NCI-H2081 (cell line): ENCODE measurements at regions not wholly inside any gene's neighbourhood (a gene's known extent, or its start where the extent isn't known, plus 50 kb on each side); places are given as distances from the start of the nearest gene placed in this dataset.
A peak's percentile ranks its signal among the peaks of the same experiment; 100 is the strongest.

Source experiments
- DNase-seq, 2 experiments: peaks; one replicate each; lab custom pipeline; 2025; lab: John Stamatoyannopoulos, UW

GRCh38 chr21:17979763-17980162 lies 160.6 kb upstream of the C21orf91 start:
- no peak for DNase-seq

- no peak for DNase-seq
These were observed 159.7 kb upstream of the C21orf91 start for GRCh38 chr21:17978895-17979294.

GRCh38 chr21:17976691-17977090 lies 157.5 kb upstream of the C21orf91 start:
- DNase-seq, result no peak

- no peak for DNase-seq
These were observed 157.0 kb upstream of the C21orf91 start for GRCh38 chr21:17976139-17976538.

- DNase-seq, result no peak
These were observed 148.2 kb upstream of the C21orf91 start for GRCh38 chr21:17967319-17967718.

- DNase-seq, result no peak
These were observed 145.6 kb upstream of the C21orf91 start for GRCh38 chr21:17964716-17965115.

- DNase-seq, result no peak
These were observed 145.0 kb upstream of the C21orf91 start for GRCh38 chr21:17964199-17964598.

GRCh38 chr21:17950591-17950990 lies 131.4 kb upstream of the C21orf91 start:
- DNase-seq, result no peak

GRCh38 chr21:17949421-17949820 lies 130.3 kb upstream of the C21orf91 start:
- no peak for DNase-seq

GRCh38 chr21:17947531-17947930 lies 128.4 kb upstream of the C21orf91 start:
- DNase-seq, result no peak

- DNase-seq, result no peak
These were observed 111.9 kb upstream of the C21orf91 start for GRCh38 chr21:17931080-17931479.

- no peak for DNase-seq
These were observed 110.9 kb upstream of the C21orf91 start for GRCh38 chr21:17930093-17930492.

GRCh38 chr21:17929510-17929909 lies 110.4 kb upstream of the C21orf91 start:
- no peak for DNase-seq

GRCh38 chr21:17925899-17926298 lies 106.7 kb upstream of the C21orf91 start:
- DNase-seq, result no peak

- DNase-seq, result peak; percentile 30 to 63
These were observed 105.9 kb upstream of the C21orf91 start for GRCh38 chr21:17925000-17925610.

GRCh38 chr21:17921579-17922530 lies 102.7 kb upstream of the C21orf91 start:
- no peak for DNase-seq

GRCh38 chr21:17915976-17916375 lies 96.8 kb upstream of the C21orf91 start:
- DNase-seq, result no peak

GRCh38 chr21:17911628-17912027 lies 92.5 kb upstream of the C21orf91 start:
- no peak for DNase-seq

- DNase-seq, result no peak
These were observed 84.9 kb upstream of the C21orf91 start for GRCh38 chr21:17903929-17904639.

GRCh38 chr21:17903029-17903806 lies 84.1 kb upstream of the C21orf91 start:
- DNase-seq, result peak; percentile 7 to 35

GRCh38 chr21:17901458-17902079 lies 82.4 kb upstream of the C21orf91 start:
- no peak for DNase-seq
